Hematopoietic multipotent progenitor cell treated with erythropoietin and hydrocortisone succinate and interleukin-3 and kit ligand, for 4 days (in vitro differentiated cells): ENCODE measurements at regions not wholly inside any gene's neighbourhood (a gene's known extent, or its start where the extent isn't known, plus 50 kb on each side); places are given as distances from the start of the nearest gene placed in this dataset.
"Not testable (repeated sequence)": the region's sequence is repeated elsewhere in the genome, so short reads cannot be mapped to it uniquely, and the experiment has no call there.

Experiments
- DNase-seq: peaks from one replicate; pipeline ENCODE4 v3.0.0-alpha.2; 2015

GRCh38 chr22:10741210-10741609 lies 4786.8 kb upstream of the OR11H1 start:
- DNase-seq = no peak

- not testable (repeated sequence) for DNase-seq
These were observed 4786.0 kb upstream of the OR11H1 start for GRCh38 chr22:10741776-10742630.

GRCh38 chr22:10746382-10746781 lies 4781.6 kb upstream of the OR11H1 start:
- not testable (repeated sequence) for DNase-seq

- not testable (repeated sequence) for DNase-seq
These were observed 4780.8 kb upstream of the OR11H1 start for GRCh38 chr22:10747227-10747626.

- DNase-seq = not testable (repeated sequence)
These were observed 4779.2 kb upstream of the OR11H1 start for GRCh38 chr22:10748751-10749150.

- DNase-seq = not testable (repeated sequence)
These were observed 4778.6 kb upstream of the OR11H1 start for GRCh38 chr22:10749423-10749822.

GRCh38 chr22:10753566-10753965 lies 4774.4 kb upstream of the OR11H1 start:
- not testable (repeated sequence) for DNase-seq

- not testable (repeated sequence) for DNase-seq
These were observed 4772.6 kb upstream of the OR11H1 start for GRCh38 chr22:10755350-10755749.

GRCh38 chr22:10760418-10760817 lies 4767.6 kb upstream of the OR11H1 start:
- not testable (repeated sequence) for DNase-seq

- not testable (repeated sequence) for DNase-seq
These were observed 4761.7 kb upstream of the OR11H1 start for GRCh38 chr22:10766320-10766719.

GRCh38 chr22:10768875-10769274 lies 4759.1 kb upstream of the OR11H1 start:
- not testable (repeated sequence) for DNase-seq

- not testable (repeated sequence) for DNase-seq
These were observed 4756.2 kb upstream of the OR11H1 start for GRCh38 chr22:10771744-10772143.

- DNase-seq = not testable (repeated sequence)
These were observed 4754.7 kb upstream of the OR11H1 start for GRCh38 chr22:10773341-10773740.

- DNase-seq = not testable (repeated sequence)
These were observed 4752.2 kb upstream of the OR11H1 start for GRCh38 chr22:10775601-10776357.

GRCh38 chr22:10776358-10776729 lies 4751.6 kb upstream of the OR11H1 start:
- not testable (repeated sequence) for DNase-seq

- not testable (repeated sequence) for DNase-seq
These were observed 4750.3 kb upstream of the OR11H1 start for GRCh38 chr22:10777733-10778132.

GRCh38 chr22:10778296-10778814 lies 4749.6 kb upstream of the OR11H1 start:
- no peak for DNase-seq

GRCh38 chr22:10779200-10779599 lies 4748.8 kb upstream of the OR11H1 start:
- DNase-seq = not testable (repeated sequence)

- DNase-seq = no peak
These were observed 4747.7 kb upstream of the OR11H1 start for GRCh38 chr22:10780281-10780680.

GRCh38 chr22:10781571-10782403 lies 4746.2 kb upstream of the OR11H1 start:
- no peak for DNase-seq
